H4 (cell line): ENCODE measurements at regions not wholly inside any gene's neighbourhood (a gene's known extent, or its start where the extent isn't known, plus 50 kb on each side); places are given as distances from the start of the nearest gene placed in this dataset.

Experiments
- DNase-seq: peaks from one replicate; pipeline ENCODE4 v3.0.0-alpha.2; 2015; ENCODE audit warnings: low spot score

DNA sequence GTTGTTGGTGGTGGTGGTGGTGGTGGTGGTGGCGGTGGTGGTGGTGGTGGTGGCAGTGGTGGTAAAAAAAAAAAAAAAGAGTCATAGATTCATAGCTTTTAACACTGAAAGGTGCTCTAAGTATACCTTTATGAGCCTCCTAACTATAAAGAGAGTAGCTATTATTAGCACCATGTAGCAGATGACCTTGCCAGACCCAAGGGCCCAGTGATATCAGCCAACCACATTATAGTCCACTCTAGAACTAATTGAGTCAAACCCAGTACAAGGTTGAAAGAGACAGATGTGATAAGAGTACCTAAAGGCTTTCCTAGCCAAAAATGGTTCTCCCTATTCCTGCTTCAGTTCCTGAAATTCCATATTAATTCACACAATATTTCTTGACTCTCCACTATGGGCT lies 245.3 kb downstream of the HACE1 start:
- no peak for DNase-seq

DNA sequence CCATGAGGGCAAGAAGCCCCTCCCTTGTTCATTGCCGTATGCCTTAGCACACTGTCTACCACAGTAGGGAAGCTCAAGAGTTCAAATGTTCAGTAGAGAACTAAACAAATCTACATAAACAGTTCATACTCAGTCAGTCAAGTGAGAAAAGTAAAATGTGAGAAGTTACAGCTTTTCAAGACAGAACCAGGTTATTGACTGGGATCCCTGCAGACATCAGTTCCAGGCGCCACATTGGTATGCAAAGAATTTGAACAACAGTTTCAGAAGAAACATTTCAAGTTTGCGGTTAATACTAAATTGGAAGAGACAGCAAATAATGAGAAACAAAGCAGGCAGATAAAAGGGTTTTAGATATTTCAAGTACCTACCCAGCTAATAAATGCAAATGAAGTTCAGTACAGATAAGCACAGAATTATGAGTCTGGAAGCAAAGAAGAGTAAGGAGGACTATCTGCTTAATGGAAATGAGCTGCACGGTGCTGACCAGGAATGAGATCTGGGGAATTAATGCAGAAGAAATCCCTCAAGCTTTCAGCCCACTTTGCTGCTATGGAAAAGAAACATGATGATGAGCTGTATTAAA lies 246.2 kb downstream of the HACE1 start:
- no peak for DNase-seq

DNA sequence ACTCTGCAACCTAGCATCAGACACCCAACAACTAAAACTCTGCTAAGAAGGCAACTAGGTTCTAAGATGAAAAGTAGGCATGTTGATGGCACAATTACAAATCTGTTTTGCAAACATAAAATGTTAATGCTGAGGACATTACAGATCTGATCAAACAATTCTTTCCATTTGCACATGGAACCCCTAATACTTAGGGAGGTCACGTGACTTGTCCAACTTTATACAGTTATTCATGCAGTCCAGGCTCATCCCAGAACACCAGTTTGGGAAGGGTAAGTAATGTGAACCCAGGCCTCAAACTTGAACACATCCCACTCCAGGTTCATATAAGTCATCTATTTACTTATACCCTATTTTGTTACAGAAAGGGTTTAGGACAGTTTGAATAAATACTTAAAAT lies 247.2 kb downstream of the HACE1 start:
- DNase-seq, result no peak

DNA sequence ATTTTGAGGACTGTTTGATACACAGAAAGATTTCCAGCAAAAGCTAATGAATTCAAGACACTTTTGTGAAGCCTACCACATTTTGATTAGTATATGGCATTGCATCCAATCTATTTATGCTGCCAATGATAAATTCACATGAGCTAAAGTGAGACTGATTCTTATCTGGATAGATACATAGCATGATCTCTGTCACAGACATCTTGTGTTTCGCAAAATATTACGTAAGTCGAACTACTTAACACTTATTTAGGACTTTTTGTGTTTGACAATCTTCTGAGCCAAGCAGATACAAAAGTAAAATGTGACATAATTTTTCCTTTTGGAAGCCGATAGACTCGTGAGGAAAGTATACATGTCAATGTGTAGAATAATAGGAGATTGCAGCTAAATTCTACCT lies 251.6 kb downstream of the HACE1 start:
- no peak for DNase-seq

DNA sequence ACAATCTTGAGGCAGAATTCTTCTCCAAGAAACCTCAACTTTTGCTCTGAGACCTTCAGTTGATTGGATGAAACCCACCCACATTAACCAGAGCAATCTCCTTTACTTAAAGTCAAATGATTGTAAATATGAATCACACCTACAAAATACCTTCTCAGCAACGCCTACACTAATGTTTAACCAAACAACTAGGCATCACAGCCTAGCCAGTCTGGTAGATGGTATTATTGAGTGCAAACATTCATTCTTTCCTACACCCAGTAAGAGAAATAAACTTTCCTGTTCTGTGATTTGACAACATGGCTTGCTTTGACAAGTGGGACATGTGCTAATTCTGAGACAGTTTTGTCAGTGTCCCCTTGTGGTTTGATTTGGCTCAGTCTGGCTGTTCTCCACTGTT lies 252.2 kb downstream of the HACE1 start:
- no peak for DNase-seq

DNA sequence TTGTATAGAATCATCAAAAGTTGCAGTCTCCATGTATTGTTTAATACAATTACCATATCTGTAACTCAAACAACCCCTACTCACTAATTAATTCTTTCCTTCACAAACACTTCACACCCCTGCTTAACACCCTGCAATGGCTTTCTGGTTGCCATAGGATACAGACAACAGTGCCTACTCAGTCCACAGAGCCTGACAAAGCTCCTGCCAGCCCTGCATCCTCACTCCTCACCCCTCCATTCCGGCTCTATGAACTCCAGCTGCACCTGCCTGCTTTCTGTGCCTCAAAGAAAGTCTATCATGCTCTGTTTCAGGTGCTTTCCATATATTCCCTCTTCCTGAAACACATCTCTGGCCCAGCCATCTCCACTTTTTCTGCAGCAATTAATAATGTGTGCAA lies 253.4 kb downstream of the HACE1 start:
- DNase-seq, result no peak

DNA sequence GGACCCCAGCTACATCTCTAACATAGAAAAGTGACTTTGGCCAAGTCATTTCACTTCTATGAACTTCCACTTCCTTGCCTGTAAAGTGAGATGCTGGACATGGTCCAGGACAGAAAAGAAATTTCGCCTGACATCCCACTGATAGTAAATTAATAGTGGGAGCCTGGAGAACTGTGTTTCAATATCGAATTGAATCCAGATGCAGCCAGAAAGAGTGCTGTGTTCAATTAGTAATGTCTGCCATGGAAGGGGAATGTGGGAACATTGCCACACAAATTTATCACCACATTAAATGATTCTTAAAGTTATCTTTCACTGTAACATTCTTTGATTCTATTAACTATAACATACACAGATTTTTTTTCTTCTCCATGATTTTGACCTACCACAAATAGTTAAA lies 255.0 kb downstream of the HACE1 start:
- DNase-seq, result no peak

DNA sequence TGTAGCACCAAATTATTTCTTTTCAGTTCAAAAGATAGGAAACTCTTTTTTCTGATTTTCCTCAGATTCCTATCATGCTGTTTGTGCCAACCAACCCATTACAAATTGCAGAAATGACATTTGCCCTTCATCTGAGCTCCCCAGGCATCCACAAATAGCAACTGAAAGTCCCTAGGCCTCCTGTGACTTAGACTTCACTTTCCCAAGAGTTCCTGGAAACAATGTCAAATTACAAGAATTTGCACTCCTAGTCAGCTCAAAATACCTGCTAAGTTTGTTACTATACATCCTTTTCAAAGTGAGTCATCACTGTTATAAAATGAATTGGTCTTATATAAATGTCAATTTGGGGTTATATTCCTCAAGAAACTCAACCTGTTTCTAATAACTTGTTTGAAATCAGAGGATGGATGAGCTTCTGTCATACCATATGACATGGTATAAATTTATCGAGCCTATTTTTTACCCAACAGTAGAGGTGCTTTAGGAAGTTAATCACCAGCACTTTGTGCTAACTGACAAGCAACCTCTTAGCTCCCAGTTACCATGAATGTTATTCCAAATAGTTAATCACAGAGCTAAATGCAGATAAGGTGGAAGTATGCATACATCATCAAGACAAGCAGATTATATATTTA lies 256.5 kb downstream of the HACE1 start:
- DNase-seq, result no peak

DNA sequence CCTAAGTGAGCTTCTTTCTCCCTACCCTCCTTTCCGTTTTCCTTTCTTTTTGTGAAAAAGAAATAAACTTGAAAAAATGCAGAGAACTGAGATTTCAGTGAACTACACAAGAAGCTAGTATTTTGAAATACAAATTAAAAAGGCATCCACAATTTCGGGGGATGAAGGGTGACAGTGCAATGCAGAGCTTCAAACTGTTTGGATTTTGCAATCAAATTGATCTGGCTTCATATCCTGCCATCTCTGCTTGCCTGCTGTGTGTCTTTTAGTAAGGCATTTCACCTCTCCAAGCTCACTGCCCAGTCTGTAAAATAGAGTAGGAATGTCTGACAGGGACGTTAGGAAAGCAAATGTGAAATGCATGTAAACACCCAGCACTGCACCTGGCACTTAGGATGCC lies 258.0 kb downstream of the HACE1 start:
- no peak for DNase-seq

DNA sequence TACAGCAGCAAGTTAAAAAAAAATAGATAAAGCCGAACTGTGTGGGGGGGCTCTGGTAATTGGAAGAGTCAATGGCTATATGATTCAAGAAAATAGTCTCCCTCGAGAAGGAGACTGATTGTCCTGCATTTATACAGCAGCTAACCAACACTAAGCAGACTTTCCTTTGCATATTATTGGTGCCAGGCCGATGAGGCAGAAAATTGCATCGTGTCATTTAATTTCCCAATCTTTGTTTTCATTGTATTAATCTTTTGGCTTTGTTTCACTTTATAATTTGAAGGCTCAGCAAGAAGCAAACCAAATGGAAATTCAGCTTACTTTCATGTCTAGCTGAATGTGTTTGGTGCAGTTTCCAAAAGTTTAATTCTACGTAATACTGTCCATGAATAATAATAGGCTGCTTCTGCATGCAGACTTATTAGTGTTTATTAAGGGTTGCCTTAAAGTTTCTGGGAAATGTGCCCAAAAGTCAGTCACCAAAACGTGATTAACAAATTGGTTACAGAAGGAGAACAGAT lies 258.5 kb downstream of the HACE1 start:
- DNase-seq, result no peak

DNA sequence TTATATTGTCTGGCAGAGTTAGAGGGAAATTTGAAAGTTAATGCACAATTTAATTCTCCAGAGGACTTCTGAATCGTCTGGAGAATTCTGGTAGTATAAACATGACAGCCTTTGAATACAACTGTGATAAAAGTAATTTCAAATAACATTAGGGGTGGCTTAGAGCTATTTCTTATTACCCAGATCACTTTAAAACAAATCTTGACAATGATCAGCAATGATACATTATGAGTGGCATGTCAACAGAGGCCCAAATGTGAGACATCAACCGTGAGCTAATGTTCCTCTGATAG lies 259.1 kb downstream of the HACE1 start:
- no peak for DNase-seq

DNA sequence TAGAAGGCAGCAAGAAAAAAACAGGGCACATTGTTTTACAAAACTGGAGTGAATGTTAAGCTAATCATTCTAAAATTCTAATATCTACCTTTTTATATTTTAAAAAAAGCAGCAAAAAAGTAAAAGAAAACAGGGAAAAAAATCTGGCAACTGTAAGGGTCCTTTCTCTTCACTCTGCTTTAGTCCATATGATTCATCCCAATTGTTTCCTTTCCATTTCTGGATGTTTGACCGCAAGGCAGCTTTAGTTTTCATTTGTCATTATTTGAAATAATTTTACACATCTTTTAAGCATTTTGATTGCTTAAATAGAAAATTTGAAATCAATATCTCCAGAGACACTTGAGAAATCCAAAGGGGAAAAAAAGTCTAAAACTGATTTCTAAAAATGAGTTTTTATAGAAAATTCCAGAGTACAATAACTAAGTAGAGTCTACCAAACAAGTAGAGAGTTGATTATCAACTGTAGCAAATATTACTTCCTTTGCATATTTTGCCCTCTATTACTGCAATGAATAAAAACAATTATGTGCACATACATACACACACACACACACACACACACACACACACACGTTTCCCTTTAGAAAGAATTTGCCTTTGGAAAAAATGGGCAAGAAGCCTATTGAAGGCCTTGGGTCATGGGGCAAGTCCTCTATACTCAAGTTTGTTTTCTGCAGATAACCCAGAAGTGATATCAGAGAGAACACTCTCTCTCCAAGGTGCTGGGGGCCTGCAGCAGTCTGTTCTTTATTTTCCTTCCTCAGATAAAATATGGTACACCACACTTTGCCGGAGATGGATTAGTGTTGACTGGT lies 259.7 kb downstream of the HACE1 start:
- no peak for DNase-seq

DNA sequence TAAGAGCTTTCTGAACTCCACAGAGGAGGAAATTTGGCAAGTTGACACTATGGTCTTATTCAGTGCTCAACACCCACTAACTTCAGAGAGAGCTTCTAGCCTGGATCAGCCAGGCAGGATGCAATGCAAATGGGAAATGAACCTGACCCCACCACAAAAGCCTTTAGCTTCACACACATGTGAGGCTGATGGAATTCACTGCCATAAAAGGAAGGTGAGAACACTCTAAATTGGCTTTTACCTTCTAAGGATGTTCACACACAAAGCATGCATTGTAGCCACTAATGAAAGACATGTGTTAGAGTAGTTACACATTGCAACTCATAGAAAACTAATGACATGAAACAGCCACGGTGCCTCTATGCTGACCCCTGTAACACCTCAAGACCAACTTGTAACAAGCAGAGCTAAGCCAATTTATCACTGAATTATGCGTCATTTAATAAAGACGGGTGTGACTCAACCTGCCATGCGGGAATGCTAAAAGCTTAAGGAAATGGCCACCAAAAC lies 262.1 kb downstream of the HACE1 start:
- peak; percentile 3 for DNase-seq

DNA sequence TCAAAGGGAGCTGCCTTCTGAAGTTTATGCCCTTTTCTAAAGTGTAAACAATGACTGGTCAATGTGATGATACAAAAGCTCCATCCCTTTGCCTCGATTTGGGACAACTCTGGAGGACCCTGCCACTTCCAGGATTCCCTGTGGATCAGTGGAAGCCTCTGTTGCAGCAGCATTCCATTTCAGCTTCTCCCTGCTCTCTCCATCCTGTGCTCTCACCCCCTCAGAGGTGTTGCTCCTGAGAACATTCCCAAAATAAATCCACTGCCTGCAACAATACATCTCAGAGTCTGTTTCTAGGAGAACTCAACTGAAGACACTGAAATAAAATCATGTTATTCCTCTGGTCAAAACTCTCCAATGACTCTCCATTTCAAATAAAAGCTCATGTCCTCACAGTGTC lies 263.6 kb downstream of the HACE1 start:
- DNase-seq, result no peak

DNA sequence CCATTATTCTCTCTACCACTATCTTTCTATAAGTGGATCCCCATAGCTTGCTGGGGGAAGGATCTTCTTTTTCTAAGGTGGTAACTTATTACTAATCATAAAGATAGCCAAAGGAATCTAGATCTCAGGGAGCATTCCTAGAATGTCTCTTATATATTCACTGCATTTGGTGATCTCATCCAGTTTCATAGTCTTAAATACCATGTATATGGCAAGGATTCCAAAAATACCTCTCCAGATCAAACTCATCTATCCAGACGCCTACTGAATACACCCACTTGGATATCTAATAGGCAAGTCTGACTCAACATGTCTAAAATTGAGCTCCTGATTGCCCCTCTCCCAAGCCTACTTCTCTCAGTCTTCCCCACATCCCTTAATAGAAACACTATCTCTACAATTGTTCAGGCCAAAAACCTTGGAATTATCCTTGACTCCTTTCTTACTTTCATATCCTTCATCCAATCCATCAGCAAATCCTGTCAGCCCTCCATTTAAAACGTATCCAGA lies 264.4 kb downstream of the HACE1 start:
- DNase-seq, result no peak

DNA sequence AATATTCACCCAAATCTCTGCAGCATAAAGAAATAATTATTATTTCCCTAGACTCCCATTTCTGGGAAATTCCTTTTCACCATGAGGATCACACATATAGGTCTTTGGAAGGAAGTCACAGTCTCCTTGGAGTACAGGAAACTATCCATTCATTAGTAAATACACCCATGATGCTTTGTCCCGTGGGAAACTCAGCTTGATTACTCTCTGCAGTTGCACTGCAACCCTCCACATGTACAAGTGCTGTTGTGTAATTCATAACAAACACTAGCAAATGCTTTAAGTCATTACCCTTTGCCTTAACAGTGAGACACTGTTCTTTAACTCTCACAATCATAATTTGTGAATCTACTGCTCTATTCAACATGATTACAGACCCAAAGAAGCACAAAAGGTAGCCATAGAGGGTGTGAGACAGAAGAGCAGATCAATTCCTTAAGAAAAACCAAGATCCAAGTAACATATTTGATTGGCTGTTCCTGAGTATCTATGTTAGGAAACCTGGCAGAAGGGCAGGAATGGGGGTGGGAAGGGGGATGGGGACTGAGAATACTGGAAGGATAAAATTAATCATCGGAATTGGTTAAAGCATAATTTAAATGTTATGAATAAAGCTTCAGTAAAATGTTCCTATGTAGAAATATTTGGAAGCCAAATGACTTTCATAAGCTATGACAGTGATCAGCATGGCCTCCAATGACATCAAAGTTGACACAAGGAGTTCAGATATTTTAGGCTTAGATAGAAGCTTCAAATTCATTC lies 268.0 kb downstream of the HACE1 start:
- no peak for DNase-seq

DNA sequence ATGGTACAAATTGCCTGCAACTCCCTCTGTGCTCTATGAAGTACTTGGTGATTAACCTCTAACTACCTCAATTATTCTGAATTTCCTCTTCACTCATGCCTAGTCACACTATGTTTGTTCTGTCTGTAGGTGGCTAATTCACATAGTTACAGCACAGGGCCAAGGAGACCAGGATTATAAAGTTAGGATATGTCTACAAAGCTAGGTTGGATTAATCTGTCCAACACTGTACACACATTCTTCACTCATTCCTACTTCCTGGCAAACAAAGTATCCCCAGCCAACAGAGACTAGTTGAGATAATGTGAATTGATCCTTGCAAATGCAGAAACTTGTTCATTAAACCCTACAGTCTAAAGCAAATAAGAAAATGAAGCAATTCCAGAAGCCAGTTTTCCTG lies 269.8 kb downstream of the HACE1 start:
- no peak for DNase-seq

DNA sequence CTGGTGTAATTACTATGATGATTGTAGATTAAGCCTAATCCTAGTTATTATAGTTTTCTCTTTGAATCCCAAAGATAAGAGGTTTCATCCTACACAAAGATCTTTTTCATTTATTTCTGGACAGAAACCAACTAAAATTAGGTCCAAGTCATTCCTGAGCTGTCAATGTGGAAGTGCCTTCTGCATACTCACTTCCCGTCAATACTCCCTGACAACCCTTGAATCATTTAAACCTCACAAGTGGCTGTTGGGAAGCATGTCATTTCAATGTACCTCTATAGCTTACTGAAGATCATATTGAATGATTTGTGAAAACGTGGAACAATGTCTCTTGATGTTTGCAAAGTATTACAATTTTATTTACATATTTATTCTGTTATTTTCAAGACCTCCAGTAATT lies 274.1 kb downstream of the HACE1 start:
- no peak for DNase-seq

DNA sequence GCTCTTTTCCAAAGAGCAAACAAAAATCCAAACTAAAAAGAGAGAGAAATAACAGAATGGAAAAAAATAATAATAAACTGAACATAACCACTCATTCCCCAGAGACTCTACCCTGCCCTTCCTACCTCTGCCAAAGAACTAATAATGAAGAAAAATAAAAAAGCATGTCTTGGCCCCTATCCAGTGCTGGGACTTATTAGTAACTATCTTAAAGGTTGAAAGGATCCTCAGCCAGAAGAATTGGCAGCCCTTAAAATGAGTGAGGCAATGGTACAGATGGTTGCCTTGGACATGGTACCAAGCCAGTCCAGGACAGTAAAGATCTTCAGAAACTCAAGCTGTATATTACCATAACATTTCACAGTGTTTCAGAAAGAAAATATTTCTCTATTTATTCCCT lies 279.3 kb downstream of the HACE1 start:
- DNase-seq, result no peak

DNA sequence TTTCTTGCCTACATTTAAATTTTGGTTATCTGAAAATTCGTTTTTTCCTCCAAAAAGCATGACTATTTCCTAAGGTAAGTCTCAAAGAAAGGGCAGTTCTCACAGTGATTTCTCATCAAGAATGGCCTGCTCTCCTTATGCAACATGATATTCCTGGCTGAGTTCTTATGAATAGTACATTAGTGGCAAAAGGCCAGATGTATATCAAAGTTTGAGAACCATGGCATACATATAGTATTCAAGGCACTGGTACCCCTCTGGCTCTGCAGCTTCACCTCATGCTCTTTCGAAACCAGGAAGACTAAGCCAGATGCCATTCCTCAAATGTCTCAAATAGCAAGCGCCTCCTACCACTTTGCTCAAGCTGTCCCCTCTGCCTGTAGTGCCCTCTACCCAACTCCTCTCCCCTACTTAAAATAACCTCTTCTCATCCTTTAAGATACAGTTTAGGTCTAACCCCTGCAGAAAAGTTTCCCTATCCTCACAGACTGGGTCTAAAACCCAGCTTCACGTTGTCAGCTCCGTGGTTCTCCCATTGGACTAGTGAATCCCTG lies 280.3 kb downstream of the HACE1 start:
- no peak for DNase-seq

DNA sequence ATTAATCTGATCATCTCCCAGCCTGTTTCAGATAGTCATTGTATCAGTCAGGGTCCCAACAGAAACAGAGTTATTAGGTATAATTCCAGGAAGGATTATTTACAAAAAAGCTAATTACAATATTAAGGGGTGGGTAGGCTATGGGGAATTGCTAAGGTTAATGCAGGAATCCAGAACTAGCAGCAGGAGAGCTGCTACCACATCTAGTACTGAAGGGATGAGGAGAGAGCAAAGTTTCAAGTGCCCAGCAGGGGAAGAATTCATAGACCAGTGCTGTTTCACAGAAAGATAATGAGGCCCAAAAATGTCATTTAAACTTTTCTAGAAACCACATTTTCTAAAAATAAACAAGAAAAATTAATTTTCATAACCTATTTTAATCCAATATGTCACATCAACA lies 284.2 kb downstream of the HACE1 start:
- DNase-seq, result no peak
